B cell (primary cell): ENCODE measurements at regions not wholly inside any gene's neighbourhood (a gene's known extent, or its start where the extent isn't known, plus 50 kb on each side); places are given as distances from the start of the nearest gene placed in this dataset.

Source experiments
- ATAC-seq: fragments of 200-7000 bp; cut with Tn5 transposase; one replicate; pipeline ENCODE4 v1.10.0; 2021; ENCODE audit warnings: low read depth, mild to moderate bottlenecking, moderate number of reproducible peaks, moderate library complexity
- CTCF ChIA-PET: fragments of 350-600 bp; sonication (Branson Sonifier 250); formaldehyde crosslinking; loops from one replicate; lab custom pipeline; 2021; ENCODE audit warnings: antibody characterized with exemption, inconsistent platforms; lab: Charles Lee
- POLR2A ChIA-PET: fragments of 350-600 bp; sonication (Branson Sonifier 250); formaldehyde crosslinking; loops from one replicate; lab custom pipeline; 2021; ENCODE audit warnings: antibody characterized with exemption; lab: Charles Lee
- DNase-seq: peaks from one replicate; pipeline ENCODE4 v3.0.0; 2013
- H2AFZ ChIP-seq: 2 replicates; pipeline ENCODE4 v1.6.1; 2012; ENCODE audit warnings: mild to moderate bottlenecking, low read depth, low read length; ENCODE audit not compliant: insufficient read depth, poor library complexity, severe bottlenecking
- H3K27ac ChIP-seq, 2 donors: 1 replicate in 1 of 2; 2 replicates in 1 of 2; pipeline ENCODE4 v1.5.1; 2012 to 2013; ENCODE audit warnings: low read length in 2 of 2, mild to moderate bottlenecking in 2 of 2, moderate library complexity in 1 of 2
- H3K27me3 ChIP-seq, 4 experiments: fragments of 200-600 bp in 1 of 4; sonication (generic) in 1 of 4; replicated peaks in 1 of 4; 1 replicate in 2 of 4; 2 replicates in 2 of 4; pipeline versions ENCODE4 v1.6.1 to v1.7.0; 2013 to 2016; ENCODE audit warnings: low read length in 3 of 4, mild to moderate bottlenecking in 2 of 4, mixed read lengths in 1 of 4, moderate library complexity in 1 of 4; ENCODE audit not compliant: insufficient read depth in 4 of 4, control insufficient read depth in 3 of 4; ENCODE audit errors: control extremely low read depth in 1 of 4
- H3K36me3 ChIP-seq, 2 experiments: replicated peaks in 1 of 2; 1 replicate in 1 of 2; 2 replicates in 1 of 2; pipeline versions ENCODE4 v1.6.1 to v1.7.1; 2013; ENCODE audit warnings: low read length in 1 of 2; ENCODE audit not compliant: insufficient read depth in 2 of 2, control insufficient read depth in 1 of 2; ENCODE audit errors: control extremely low read depth in 1 of 2, extremely low read depth in 1 of 2
- H3K4me1 ChIP-seq, 2 donors: fragments of 200-600 bp in 1 of 2; sonication (generic) in 1 of 2; 1 replicate in 1 of 2; 2 replicates in 1 of 2; pipeline versions ENCODE4 v1.5.1 to v1.6.1; 2013 to 2017; ENCODE audit warnings: low read length in 2 of 2; ENCODE audit not compliant: control insufficient read depth in 2 of 2, insufficient read depth in 2 of 2
- H3K4me2 ChIP-seq: replicated peaks from 2 replicates; pipeline ENCODE3; 2012; ENCODE audit warnings: mild to moderate bottlenecking, low read depth, low read length; ENCODE audit not compliant: poor library complexity, severe bottlenecking
- H3K4me3 ChIP-seq, 5 experiments: fragments of 200-600 bp in 1 of 5; sonication (generic) in 1 of 5; 1 replicate in 3 of 5; 2 replicates in 2 of 5; pipeline versions ENCODE4 v1.5.1 to v1.7.0; 2011 to 2016; ENCODE audit warnings: low read length in 4 of 5, mild to moderate bottlenecking in 4 of 5, low read depth in 2 of 5, control low read depth in 1 of 5, moderate library complexity in 1 of 5; ENCODE audit not compliant: insufficient read depth in 1 of 5; ENCODE audit errors: control extremely low read depth in 1 of 5, extremely low read depth in 1 of 5
- H3K79me2 ChIP-seq: fragments of 200-600 bp; sonication (generic); one replicate; pipeline ENCODE4 v1.6.0; 2016; ENCODE audit warnings: low read length; ENCODE audit not compliant: control insufficient read depth, insufficient read depth
- H3K9ac ChIP-seq: fragments of 200-600 bp; sonication (generic); 2 replicates; pipeline ENCODE4 v1.6.1; 2017; ENCODE audit warnings: mild to moderate bottlenecking, low read length, moderate library complexity
- H3K9me3 ChIP-seq, 3 donors: one replicate each; pipeline versions ENCODE4 v1.6.1 to v1.7.1; 2013; ENCODE audit warnings: low read length in 2 of 3; ENCODE audit not compliant: control insufficient read depth in 2 of 3, insufficient read depth in 1 of 3; ENCODE audit errors: control extremely low read depth in 1 of 3
- H4K20me1 ChIP-seq: 2 replicates; pipeline ENCODE4 v1.6.0; 2012; ENCODE audit warnings: mild to moderate bottlenecking, low read length; ENCODE audit not compliant: insufficient read depth, control insufficient read depth, poor library complexity, severe bottlenecking
- H3K27ac Mint-ChIP-seq: one replicate; pipeline ENCODE4 v1.8.0; 2021; ENCODE audit warnings: mixed read lengths
- H3K27me3 Mint-ChIP-seq: one replicate; pipeline ENCODE4 v1.8.0; 2021; ENCODE audit warnings: mixed read lengths
- H3K4me1 Mint-ChIP-seq: one replicate; pipeline ENCODE4 v1.8.0; 2021; ENCODE audit warnings: mixed read lengths
- H3K4me3 Mint-ChIP-seq: one replicate; pipeline ENCODE4 v1.8.0; 2021; ENCODE audit warnings: mixed read lengths
- H3K9me3 Mint-ChIP-seq: one replicate; pipeline ENCODE4 v1.8.0; 2022; ENCODE audit warnings: mixed read lengths; ENCODE audit not compliant: insufficient read depth
- CTCF ChIP-seq: fragments of 200-600 bp; IDR thresholded peaks from one replicate; pipeline ENCODE4 v1.8.0; 2022; ENCODE audit warnings: antibody characterized with exemption, mild to moderate bottlenecking
- EZH2 ChIP-seq: IDR thresholded peaks from 2 replicates; pipeline ENCODE4 v1.6.1; 2012; ENCODE audit warnings: borderline replicate concordance, low read depth, mild to moderate bottlenecking, moderate library complexity, low read length; ENCODE audit not compliant: insufficient read depth, poor library complexity, severe bottlenecking
- WGBS: methylation state at CpG from one replicate; pipeline ENCODE4 v1.1.5; 2013; ENCODE audit warnings: missing lambda C conversion rate; ENCODE audit not compliant: insufficient coverage; 5-methylcytosine and 5-hydroxymethylcytosine counted together
- intact Hi-C: fragments of 100-400 bp; cut with micrococcal nuclease; formaldehyde crosslinking; loops from one replicate; pipeline ENCODE4 v1.10.0; 2022

GRCh38 chr10:117661316-117661715, 118.8 kb downstream of the EMX2 start:
- H3K9me3 Mint-ChIP-seq: no peaks in the 10 kb centered on the region
- TF ChIP-seq CTCF (no peak), EZH2 (no peak)
- intact Hi-C loops: no loop called here
- no peak overlapping the region for H3K9ac ChIP-seq
- H2AFZ ChIP-seq: no peak overlapping the region
- no peaks in the 10 kb centered on the region for H4K20me1 ChIP-seq
- no peaks in the 10 kb centered on the region for H3K4me1 ChIP-seq
- DNase-seq: no peak
- H3K9me3 ChIP-seq: no peaks in the 10 kb centered on the region
- no peak overlapping the region for H3K27ac Mint-ChIP-seq
- H3K79me2 ChIP-seq: no peaks in the 10 kb centered on the region
- no peak overlapping the region for H3K4me2 ChIP-seq
- H3K27ac ChIP-seq: no peak overlapping the region
- WGBS: 100% methylated on average over 1 of the region's 2 CpGs
- no peak overlapping the region for H3K4me3 ChIP-seq
- ATAC-seq: no peak
- H3K27me3 ChIP-seq: no peaks in the 10 kb centered on the region
- CTCF ChIA-PET: no interaction called here
- POLR2A ChIA-PET: no interaction called here
- H3K27me3 Mint-ChIP-seq: peaks cover 5% of the 10 kb centered on the region
- H3K4me1 Mint-ChIP-seq: no peaks in the 10 kb centered on the region
- no peaks in the 10 kb centered on the region for H3K36me3 ChIP-seq
- H3K4me3 Mint-ChIP-seq: no peak overlapping the region

GRCh38 chr10:117662126-117662525, 119.6 kb downstream of the EMX2 start:
- Mint-ChIP-seq H3K27me3 (peaks cover 8% of the 10 kb centered on the region), H3K9me3 (no peaks in the 10 kb centered on the region), H3K4me1 (no peaks in the 10 kb centered on the region), H3K27ac (no peak overlapping the region), H3K4me3 (no peak overlapping the region)
- Histone ChIP-seq H3K4me1 (no peaks in the 10 kb centered on the region), H4K20me1 (no peaks in the 10 kb centered on the region), H3K4me2 (no peak overlapping the region), H3K9me3 (peaks cover 0 to 3% (median 0%) of the 10 kb centered on the region in 3 donors), H3K79me2 (no peaks in the 10 kb centered on the region), H3K9ac (no peak overlapping the region), H3K27me3 (no peaks in the 10 kb centered on the region), H3K36me3 (no peaks in the 10 kb centered on the region), H3K4me3 (no peak overlapping the region), H2AFZ (no peak overlapping the region), H3K27ac (no peak overlapping the region)
- TF ChIP-seq CTCF (no peak), EZH2 (no peak)
- DNase-seq (no peak), ATAC-seq (no peak)
- ChIA-PET CTCF (interaction anchor here (0.6 kb wide), 1 partner anchor 43 kb away, joined by 4 read pairs; no protein-coding TSS in a partner anchor), POLR2A (no interaction called here)
- WGBS: 67% methylated on average over 2 of the region's 2 CpGs
- intact Hi-C loops: no loop called here
